Urinary bladder (tissue), 3 donors: ENCODE measurements at regions not wholly inside any gene's neighbourhood (a gene's known extent, or its start where the extent isn't known, plus 50 kb on each side); places are given as distances from the start of the nearest gene placed in this dataset.

ENCODE experiments used
- DNase-seq: peaks from one replicate; pipeline ENCODE4 v3.0.0-alpha.2; 2015; ENCODE audit errors: extremely low spot score
- H3K27ac ChIP-seq: one replicate; pipeline ENCODE4 v1.5.1; 2013; ENCODE audit warnings: low read depth, mild to moderate bottlenecking, moderate library complexity
- H3K36me3 ChIP-seq: one replicate; pipeline ENCODE4 v1.6.1; 2013; ENCODE audit warnings: mild to moderate bottlenecking, moderate library complexity; ENCODE audit not compliant: insufficient read depth
- H3K4me1 ChIP-seq: one replicate; pipeline ENCODE4 v1.6.1; 2013; ENCODE audit warnings: mild to moderate bottlenecking, moderate library complexity; ENCODE audit not compliant: insufficient read depth
- H3K4me3 ChIP-seq: one replicate; pipeline ENCODE4 v1.5.1; 2013; ENCODE audit warnings: low read depth, low read length
- WGBS: extraction: QIAGEN DNeasy Blood & Tissue Kit; methylation state at CpG from one replicate; pipeline ENCODE4 v1.1.7; 2013; 5-methylcytosine and 5-hydroxymethylcytosine counted together
- donor health status: healthy with polysubstance abuse.
- donor health status: healthy.

DNA sequence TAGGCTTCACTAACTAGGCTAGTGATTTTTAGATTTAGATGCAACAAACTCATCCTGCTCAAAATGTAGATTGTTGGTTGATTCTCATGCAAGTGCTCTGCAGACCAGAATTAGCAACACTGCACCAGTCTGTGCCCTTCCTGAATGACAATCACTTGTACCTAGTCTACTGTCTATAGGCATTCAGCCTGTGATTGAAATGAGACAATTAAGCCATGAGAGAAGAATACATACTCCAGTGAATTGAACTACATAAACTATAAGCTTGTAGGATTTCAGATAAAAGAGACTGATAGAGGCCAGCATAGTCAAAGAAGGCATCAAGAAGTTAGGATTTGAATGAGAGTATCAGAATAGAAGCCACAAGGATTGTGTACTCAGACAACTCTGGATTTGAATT is 138.3 kb upstream of the NRXN1 start:
- H3K27ac ChIP-seq: no peak overlapping the region
- no peak for DNase-seq
- no peaks in the 10 kb centered on the region for H3K36me3 ChIP-seq
- no peak overlapping the region for H3K4me3 ChIP-seq
- no peaks in the 10 kb centered on the region for H3K4me1 ChIP-seq

DNA sequence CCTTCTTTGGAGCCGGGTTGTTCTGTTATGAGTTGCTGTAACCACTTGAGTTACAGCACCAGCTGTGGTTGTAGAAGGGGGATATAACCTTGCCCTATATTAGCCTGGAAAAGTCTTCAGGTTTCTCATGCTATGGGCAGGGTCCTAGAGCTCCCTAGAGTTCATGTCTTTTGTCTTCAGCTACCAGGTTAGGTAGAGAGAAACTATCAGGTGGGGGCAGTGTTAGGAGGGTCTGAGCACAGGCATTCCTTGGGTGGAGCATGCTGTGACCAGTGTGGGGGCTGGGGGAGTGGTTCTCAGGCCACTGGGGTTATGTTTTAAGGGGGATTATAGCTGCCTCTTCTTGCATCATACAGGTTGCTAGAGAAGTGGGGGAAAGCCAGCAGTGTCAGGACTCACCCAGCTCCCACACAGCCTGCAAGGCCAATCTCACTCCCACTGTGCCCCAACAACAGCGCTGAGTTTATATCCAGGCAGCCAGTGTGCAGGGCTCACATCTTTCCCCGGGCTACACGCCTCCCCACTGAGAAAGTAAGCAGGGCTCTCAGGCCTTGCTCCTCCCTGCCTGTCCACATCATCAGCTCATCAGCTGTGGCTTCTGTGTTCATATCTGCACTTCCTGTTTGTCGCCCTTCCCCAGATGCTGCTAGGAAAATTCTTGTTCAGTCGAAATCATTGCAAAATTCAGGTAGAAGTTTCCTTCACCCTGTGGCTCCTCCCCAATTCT is 133.8 kb upstream of the NRXN1 start:
- H3K4me3 ChIP-seq: no peak overlapping the region
- WGBS: 72% methylated on average over 6 of the region's 6 CpGs

DNA sequence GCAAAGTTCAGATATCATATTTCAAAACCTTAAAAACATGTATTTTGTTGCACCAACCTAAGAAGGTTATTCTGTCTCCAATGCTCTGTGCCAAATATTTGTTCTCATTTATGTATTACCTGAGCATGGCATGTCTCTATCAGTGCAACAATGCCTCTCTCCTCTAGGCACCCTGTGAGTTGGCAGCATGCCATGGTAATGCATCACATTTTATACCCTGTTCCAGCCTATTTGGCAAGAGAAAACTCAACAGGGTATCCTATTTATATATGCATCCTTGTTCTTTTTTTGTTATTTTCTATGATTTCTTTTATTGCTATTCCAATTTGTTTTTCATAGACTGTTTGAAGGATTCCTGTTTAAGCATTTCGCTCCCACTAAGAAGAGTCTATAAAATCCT is 126.3 kb upstream of the NRXN1 start:
- Histone ChIP-seq H3K4me3 (no peak overlapping the region), H3K4me1 (no peaks in the 10 kb centered on the region), H3K27ac (no peak overlapping the region), H3K36me3 (no peaks in the 10 kb centered on the region)
- WGBS: 95% methylated on average over 1 of the region's 1 CpG
- no peak for DNase-seq

More for the DNA sequence above, 133.8 kb upstream of the NRXN1 start:
- DNase-seq: no peak
- Histone ChIP-seq H3K36me3 (no peaks in the 10 kb centered on the region), H3K4me1 (no peaks in the 10 kb centered on the region), H3K27ac (no peak overlapping the region)

DNA sequence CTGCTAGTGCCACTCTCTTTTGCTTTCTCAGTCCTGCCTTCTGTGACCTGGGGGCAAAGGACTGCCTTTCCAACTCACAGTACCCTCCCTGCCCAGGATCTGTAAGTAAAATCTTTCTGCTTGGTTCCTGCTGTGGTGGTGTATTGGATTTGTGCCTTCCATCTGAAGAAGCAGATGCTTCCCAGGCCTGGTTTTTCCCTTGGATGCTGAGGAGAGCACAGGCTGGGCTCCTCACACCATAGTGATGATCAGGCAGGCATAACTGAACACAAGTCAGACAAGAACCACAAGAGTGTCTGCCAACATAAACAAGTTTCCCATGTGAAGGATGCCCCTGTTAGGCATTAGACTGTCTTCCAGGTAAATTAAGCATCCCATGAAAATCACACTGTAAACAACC is 121.3 kb upstream of the NRXN1 start:
- no peaks in the 10 kb centered on the region for H3K4me1 ChIP-seq
- no peak overlapping the region for H3K4me3 ChIP-seq
- no peaks in the 10 kb centered on the region for H3K36me3 ChIP-seq
- H3K27ac ChIP-seq: no peak overlapping the region
- no peak for DNase-seq

DNA sequence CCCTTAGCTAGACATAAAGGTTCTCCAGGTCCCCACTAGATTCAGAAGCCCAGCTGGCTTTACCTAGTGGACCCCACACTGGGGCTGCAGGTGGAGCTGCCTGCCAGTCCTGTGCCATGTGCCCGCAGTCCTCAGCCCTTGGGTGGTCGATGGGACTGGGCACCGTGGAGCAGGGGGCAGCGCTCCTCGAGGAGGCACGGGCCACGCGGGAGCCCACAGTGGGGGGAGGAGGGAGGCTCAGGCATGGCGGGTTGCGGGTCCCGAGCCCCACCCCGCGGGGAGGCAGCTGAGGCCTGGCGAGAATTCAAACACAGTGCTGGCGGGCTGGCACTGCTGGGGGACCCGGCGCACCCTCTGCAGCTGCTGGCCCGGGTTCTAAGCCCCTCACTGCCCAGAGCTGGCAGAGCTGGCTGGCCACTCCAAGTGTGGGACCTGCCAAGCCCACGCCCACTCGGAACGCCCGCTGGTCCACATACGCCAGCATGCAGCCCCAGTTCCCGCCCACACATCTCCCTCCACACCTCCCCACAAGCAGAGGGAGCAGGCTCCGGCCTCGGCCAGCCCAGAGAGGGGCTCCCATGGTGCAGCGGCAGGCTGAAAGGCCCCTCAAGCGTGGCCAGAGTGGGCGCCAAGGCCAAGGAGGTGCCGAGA is 119.7 kb upstream of the NRXN1 start:
- no peak for DNase-seq
- 97% methylated on average over 30 of the region's 30 CpGs for WGBS
- no peak overlapping the region for H3K27ac ChIP-seq
- no peak overlapping the region for H3K4me3 ChIP-seq
- no peaks in the 10 kb centered on the region for H3K4me1 ChIP-seq
- no peaks in the 10 kb centered on the region for H3K36me3 ChIP-seq

DNA sequence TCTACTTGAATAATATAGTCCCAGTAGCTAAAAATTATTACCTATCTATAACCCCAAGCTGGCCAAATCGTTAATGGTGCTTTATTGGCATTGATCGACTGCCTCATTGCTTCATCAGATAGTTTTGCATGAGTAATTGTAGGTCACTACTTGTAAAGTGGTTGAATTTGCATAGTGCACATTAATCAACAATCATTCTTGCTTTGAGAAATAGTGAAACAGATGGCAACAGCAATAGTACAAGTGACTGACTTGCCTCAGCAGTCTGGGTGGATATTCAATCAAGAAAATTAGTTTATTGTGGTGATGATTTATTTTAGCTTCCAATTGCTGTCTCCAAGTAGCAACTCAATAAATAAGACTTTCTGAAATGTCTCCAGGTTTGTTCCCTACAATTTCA is 117.8 kb upstream of the NRXN1 start:
- no peak for DNase-seq
- WGBS: 91% methylated on average over 2 of the region's 2 CpGs
- Histone ChIP-seq H3K4me3 (no peak overlapping the region), H3K36me3 (no peaks in the 10 kb centered on the region), H3K4me1 (no peaks in the 10 kb centered on the region), H3K27ac (no peak overlapping the region)

DNA sequence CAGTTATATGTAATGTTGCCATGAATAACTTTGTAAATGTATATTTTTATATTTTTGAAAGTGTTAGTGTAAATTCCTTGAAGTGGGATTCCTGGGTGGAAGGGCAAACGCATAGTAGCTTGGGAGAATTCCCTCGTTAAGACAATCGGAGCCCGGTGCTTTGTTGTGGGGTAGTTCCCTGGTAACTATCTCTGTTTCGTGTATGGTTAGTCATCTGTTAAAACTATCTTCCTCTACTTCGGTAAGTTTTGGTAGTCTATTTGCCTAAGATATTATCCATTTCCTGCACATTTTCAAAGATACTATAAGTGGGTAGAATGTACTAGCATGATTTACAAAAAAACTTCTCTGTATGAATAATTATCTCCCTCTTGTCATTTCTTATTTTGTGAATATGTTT is 113.8 kb upstream of the NRXN1 start:
- Histone ChIP-seq H3K4me1 (no peaks in the 10 kb centered on the region), H3K4me3 (no peak overlapping the region), H3K27ac (no peak overlapping the region), H3K36me3 (no peaks in the 10 kb centered on the region)
- DNase-seq: no peak
- WGBS: 75% methylated on average over 6 of the region's 6 CpGs

DNA sequence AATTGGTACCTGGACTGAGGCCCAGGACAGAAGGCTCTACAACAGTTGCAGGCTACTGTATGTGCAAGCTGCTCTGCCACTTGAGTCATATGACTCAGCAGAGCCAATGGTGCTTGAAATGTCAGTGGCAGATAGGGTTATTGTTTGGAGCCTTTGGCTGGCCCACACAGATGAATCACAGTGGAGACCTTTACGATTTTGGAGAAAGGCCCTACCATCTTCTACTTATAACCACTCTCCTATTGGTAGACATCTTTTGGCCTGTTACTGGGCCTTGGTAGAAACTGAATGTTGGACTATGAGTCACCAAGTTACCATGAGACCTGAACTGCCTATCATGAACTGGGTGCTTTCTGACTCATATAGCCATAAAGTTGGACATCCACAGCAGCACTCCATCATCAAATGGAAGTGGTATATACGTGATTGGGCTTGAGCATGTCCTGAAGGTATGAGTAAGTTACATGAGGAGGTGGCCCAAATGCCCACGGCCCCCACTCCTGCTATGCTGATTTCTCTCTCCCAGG is 88.9 kb upstream of the NRXN1 start:
- H3K36me3 ChIP-seq: no peaks in the 10 kb centered on the region
- H3K4me3 ChIP-seq: no peak overlapping the region
- 90% methylated on average over 3 of the region's 3 CpGs for WGBS
- no peaks in the 10 kb centered on the region for H3K4me1 ChIP-seq
- no peak for DNase-seq
- H3K27ac ChIP-seq: no peak overlapping the region

DNA sequence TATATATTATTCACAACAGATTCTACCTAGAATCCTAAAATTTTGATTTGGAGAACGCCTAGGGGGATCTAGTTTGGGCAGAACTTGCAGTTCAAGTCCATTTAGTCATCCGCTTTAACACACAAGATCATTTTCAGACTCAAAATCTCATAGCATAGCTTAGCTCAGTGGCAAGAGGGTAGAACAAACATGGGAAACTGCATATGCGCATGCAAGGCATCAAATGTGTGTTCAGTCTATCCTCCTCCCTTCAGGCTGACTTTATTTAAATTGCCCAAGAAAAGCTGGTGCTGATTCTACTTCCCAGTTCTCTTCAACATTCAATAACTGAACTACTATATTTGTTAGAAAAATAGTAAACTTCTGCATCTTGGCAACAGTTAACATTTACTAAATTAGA is 79.6 kb upstream of the NRXN1 start:
- 97% methylated on average over 3 of the region's 3 CpGs for WGBS
- H3K36me3 ChIP-seq: no peaks in the 10 kb centered on the region
- DNase-seq: no peak
- no peaks in the 10 kb centered on the region for H3K4me1 ChIP-seq
- no peak overlapping the region for H3K27ac ChIP-seq
- no peak overlapping the region for H3K4me3 ChIP-seq

DNA sequence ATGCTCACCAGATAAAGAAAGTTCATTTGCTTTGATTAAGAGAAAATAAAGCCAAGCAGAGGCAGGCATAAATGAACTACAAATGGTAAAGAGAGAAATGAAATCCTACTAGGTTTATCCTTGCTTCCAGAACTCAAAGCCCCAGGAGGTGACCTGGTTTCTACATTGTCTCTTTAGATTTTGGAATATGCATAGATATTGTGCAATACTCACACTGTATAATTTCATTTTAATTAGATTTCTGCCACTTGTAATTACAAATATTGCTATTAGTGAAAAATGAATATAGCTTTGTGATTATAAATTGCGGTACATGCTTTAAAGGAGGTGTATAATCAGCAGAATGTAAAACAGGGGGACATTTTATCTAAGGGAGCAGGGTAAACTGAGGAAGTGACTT is 76.9 kb upstream of the NRXN1 start:
- Histone ChIP-seq H3K36me3 (no peaks in the 10 kb centered on the region), H3K4me3 (no peak overlapping the region), H3K4me1 (no peaks in the 10 kb centered on the region), H3K27ac (no peak overlapping the region)
- DNase-seq: no peak
- WGBS: 99% methylated on average over 1 of the region's 1 CpG

DNA sequence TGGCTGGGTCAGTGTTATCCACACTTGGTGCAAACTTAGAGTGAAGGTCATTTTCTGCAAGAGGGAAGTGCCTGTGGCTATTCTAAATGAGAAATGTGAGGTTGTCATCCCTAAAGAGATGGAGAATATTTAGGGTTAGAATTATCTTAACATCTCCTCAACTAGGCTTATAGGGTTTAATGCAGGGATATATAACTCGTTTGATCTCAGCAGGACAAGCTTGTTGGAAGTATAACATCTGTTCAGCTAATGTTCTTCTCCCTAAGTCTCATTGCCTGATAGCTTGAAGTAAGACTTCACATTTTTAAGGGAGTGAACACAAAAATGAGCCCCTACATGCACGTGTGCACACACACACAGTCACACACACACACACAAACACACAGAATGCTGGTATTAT is 75.9 kb upstream of the NRXN1 start:
- Histone ChIP-seq H3K27ac (no peak overlapping the region), H3K36me3 (no peaks in the 10 kb centered on the region), H3K4me1 (no peaks in the 10 kb centered on the region), H3K4me3 (no peak overlapping the region)
- WGBS: 32% methylated on average over 2 of the region's 2 CpGs
- DNase-seq: no peak

DNA sequence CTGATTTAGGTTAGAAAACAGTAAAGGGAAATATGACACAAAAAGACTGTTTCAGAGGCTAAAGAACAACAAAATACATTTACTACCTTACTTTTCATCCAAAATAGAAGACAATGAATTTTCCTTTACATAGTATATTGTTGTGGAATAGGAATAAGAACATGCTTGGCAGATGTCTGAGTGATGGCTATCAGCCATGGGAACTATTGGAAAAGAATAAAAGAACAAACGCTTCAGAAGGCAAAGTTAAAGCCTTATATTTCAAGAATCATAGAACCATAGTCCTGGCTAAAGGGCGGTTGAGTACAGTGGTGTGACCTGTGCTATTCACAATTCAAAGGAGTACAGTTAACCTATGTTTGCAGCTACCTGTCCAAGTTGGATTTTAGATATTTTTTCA is 73.9 kb upstream of the NRXN1 start:
- Histone ChIP-seq H3K4me3 (no peak overlapping the region), H3K4me1 (no peaks in the 10 kb centered on the region), H3K36me3 (no peaks in the 10 kb centered on the region), H3K27ac (no peak overlapping the region)
- 95% methylated on average over 2 of the region's 2 CpGs for WGBS
- no peak for DNase-seq

DNA sequence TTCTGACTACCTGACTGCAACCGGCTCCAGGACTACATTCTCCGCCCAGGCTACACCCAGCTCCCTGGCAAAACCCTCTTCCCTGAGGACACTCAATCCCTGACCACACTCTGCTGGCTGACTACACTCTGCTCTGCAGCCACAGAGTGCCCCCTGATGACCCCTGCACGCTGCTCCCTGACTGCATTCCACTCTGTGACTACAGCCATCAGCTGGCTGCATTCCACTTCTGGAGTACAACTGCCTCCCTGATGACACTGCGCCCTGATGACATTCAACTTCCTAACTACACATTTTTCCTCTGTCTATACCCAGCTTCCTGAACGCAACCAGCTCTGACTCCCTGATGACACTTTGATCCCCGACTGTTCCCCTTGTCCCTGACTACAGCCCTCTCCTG is 71.3 kb upstream of the NRXN1 start:
- Histone ChIP-seq H3K27ac (no peak overlapping the region), H3K4me3 (no peak overlapping the region), H3K36me3 (no peaks in the 10 kb centered on the region), H3K4me1 (no peaks in the 10 kb centered on the region)
- 63% methylated on average over 6 of the region's 6 CpGs for whole genome bisulfite sequencing
- DNase-seq: no peak

DNA sequence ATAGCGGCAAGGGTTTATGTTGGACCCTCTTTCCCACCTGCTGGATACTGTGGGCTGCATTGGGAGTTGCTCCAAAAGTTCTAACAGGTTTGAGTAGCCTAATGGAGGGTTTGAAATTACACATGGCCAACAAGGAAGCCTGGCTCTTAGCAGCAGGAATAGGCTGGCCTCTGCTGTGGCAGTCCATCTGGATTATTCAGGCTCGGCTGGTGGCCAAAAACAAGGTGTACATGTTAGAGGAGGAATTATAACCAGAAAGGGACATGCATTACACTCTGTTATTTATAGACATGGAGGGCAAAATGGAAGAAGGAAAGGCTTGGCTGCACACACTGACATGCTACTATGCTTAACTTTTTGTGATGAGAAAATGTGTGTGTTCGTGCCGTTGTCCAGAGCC is 61.1 kb upstream of the NRXN1 start:
- H3K4me1 ChIP-seq: no peaks in the 10 kb centered on the region
- H3K4me3 ChIP-seq: no peak overlapping the region
- H3K27ac ChIP-seq: no peak overlapping the region
- no peaks in the 10 kb centered on the region for H3K36me3 ChIP-seq
- no peak for DNase-seq
- WGBS: 83% methylated on average over 4 of the region's 4 CpGs
